HG02759 (cell line): ENCODE measurements at regions not wholly inside any gene's neighbourhood (a gene's known extent, or its start where the extent isn't known, plus 50 kb on each side); places are given as distances from the start of the nearest gene placed in this dataset.
"Not testable (repeated sequence)": the region's sequence is repeated elsewhere in the genome, so short reads cannot be mapped to it uniquely, and the experiment has no call there.

Source experiments
- ATAC-seq: cut with Tn5 transposase; IDR thresholded peaks from one replicate; pipeline ENCODE4 v1.9.1; 2021; ENCODE audit warnings: mild to moderate bottlenecking, moderate library complexity; ENCODE audit not compliant: unreplicated experiment

- no peak for ATAC-seq
Observed at GRCh38 chr10:28354511-28354910, 51.6 kb upstream of the MPP7 start.

GRCh38 chr10:28355376-28355775 is 52.5 kb upstream of the MPP7 start:
- ATAC-seq, result no peak

GRCh38 chr10:28359334-28359733 is 56.5 kb upstream of the MPP7 start:
- ATAC-seq, result no peak

GRCh38 chr10:28360175-28360574 is 57.3 kb upstream of the MPP7 start:
- no peak for ATAC-seq

GRCh38 chr10:28363376-28363775 is 60.5 kb upstream of the MPP7 start:
- ATAC-seq, result no peak

GRCh38 chr10:28365840-28366239 is 63.0 kb upstream of the MPP7 start:
- no peak for ATAC-seq

- ATAC-seq, result no peak
Observed at GRCh38 chr10:28366994-28367393, 64.1 kb upstream of the MPP7 start.

- ATAC-seq, result no peak
Observed at GRCh38 chr10:28367413-28367812, 64.5 kb upstream of the MPP7 start.

GRCh38 chr10:28367929-28368484 is 65.1 kb upstream of the MPP7 start:
- ATAC-seq, result peak; percentile 96

GRCh38 chr10:28370107-28370835 is 67.4 kb upstream of the MPP7 start:
- ATAC-seq, result no peak

GRCh38 chr10:28371638-28372037 is 68.8 kb upstream of the MPP7 start:
- ATAC-seq, result not testable (repeated sequence)

- no peak for ATAC-seq
Observed at GRCh38 chr10:28374036-28374435, 71.2 kb upstream of the MPP7 start.

- ATAC-seq, result no peak
Observed at GRCh38 chr10:28375399-28376354, 72.8 kb upstream of the MPP7 start.

GRCh38 chr10:28378986-28379585 is 76.2 kb upstream of the MPP7 start:
- no peak for ATAC-seq

GRCh38 chr10:28381466-28381865 is 78.6 kb upstream of the MPP7 start:
- no peak for ATAC-seq

GRCh38 chr10:28381903-28382347 is 79.1 kb upstream of the MPP7 start:
- ATAC-seq, result peak; percentile 80

- no peak for ATAC-seq
Observed at GRCh38 chr10:28382525-28383269, 79.8 kb upstream of the MPP7 start.

- no peak for ATAC-seq
Observed at GRCh38 chr10:28384557-28384956, 81.7 kb upstream of the MPP7 start.

- ATAC-seq, result no peak
Observed at GRCh38 chr10:28385748-28386502, 83.1 kb upstream of the MPP7 start.

GRCh38 chr10:28386503-28386868 is 83.6 kb upstream of the MPP7 start:
- ATAC-seq, result no peak
